ENCODE measurements at regions not wholly inside any gene's neighbourhood (a gene's known extent, or its start where the extent isn't known, plus 50 kb on each side); places are given as distances from the start of the nearest gene placed in this dataset.

DNA sequence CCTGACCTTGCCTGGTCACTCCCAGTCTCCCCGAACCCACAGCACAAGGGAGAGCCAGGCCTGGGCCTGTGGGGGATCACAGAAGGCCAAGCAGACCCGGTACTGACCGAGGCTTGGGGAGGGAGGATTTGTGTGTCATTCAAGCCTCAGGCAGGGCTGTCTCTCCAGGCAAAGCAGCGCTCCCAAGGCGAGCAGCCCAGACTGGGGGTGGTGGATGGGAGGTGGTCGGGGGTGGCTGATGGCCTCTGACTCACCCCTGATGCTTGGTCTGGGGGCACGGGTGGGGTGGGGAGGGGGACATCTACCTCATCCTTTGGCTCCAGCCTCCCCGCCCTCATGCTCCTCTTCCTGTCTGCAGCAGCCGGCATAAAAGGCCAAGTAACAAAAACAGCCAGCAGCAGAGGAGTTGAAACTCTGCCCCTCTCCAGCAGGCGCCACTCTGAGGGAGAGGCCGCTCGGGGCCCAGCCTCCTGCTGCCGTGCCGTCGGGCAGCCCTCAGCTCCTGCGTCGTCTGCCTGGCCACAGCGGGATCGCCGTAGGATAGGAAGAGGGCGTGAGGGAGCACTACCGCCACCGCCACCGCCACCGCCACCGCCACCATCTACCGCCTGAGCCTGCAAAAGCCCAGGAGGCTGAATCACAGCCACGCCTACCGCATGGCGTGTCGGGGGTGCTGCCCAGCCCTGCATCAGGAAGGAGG lies 166.0 kb downstream of the OLFM1 start:
- TF ChIP-seq, protein P1, sequence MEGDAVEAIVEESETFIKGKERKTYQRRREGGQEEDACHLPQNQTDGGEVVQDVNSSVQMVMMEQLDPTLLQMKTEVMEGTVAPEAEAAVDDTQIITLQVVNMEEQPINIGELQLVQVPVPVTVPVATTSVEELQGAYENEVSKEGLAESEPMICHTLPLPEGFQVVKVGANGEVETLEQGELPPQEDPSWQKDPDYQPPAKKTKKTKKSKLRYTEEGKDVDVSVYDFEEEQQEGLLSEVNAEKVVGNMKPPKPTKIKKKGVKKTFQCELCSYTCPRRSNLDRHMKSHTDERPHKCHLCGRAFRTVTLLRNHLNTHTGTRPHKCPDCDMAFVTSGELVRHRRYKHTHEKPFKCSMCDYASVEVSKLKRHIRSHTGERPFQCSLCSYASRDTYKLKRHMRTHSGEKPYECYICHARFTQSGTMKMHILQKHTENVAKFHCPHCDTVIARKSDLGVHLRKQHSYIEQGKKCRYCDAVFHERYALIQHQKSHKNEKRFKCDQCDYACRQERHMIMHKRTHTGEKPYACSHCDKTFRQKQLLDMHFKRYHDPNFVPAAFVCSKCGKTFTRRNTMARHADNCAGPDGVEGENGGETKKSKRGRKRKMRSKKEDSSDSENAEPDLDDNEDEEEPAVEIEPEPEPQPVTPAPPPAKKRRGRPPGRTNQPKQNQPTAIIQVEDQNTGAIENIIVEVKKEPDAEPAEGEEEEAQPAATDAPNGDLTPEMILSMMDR (conservative IDR thresholded peaks at IDR 0.05; ENCODE audit: low read length) = no peak
- no peak for TF ChIP-seq EZH2phosphoT487 (IDR thresholded peaks at IDR 0.05; ENCODE audit: borderline replicate concordance)

Data from Loucy (cell line).